H1 (cell line): ENCODE measurements at regions not wholly inside any gene's neighbourhood (a gene's known extent, or its start where the extent isn't known, plus 50 kb on each side); places are given as distances from the start of the nearest gene placed in this dataset.

Experiments used
- CTCF ChIA-PET: fragments of 300-600 bp; sonication (Branson Sonifier 250); formaldehyde crosslinking; loops from one replicate; lab custom pipeline; 2021; ENCODE audit not compliant: partially characterized antibody; lab: Charles Lee
- POLR2A ChIA-PET: fragments of 300-600 bp; sonication (Branson Sonifier 250); formaldehyde crosslinking; loops from one replicate; lab custom pipeline; 2021; ENCODE audit warnings: inconsistent platforms; ENCODE audit not compliant: partially characterized antibody; lab: Charles Lee
- DNase-seq, 2 experiments: peaks; one replicate each; pipeline versions ENCODE4 v3.0.0 to v3.0.0-alpha.2; 2010 to 2022; ENCODE audit warnings: low spot score in 2 of 2, low read depth in 1 of 2, mixed read lengths in 1 of 2
- FAIRE-seq: peaks from 2 replicates; lab custom pipeline; 2011; peaks lifted over from hg19 to GRCh38; lab: Jason Lieb, UNC
- H2AFZ ChIP-seq: 2 replicates; pipeline ENCODE4 v1.8.1; 2012; ENCODE audit warnings: low read length, inconsistent platforms
- H2AK5ac ChIP-seq: 2 replicates; pipeline ENCODE4 v1.6.1; 2013; ENCODE audit warnings: low read depth, low read length
- H2BK120ac ChIP-seq: replicated peaks from 2 replicates; pipeline ENCODE3; 2013; ENCODE audit warnings: low read depth, low read length, inconsistent platforms
- H2BK12ac ChIP-seq: 2 replicates; pipeline ENCODE4 v1.6.1; 2013; ENCODE audit warnings: low read depth, low read length
- H2BK15ac ChIP-seq: 2 replicates; pipeline ENCODE4 v1.6.1; 2013; ENCODE audit warnings: low read length
- H2BK20ac ChIP-seq: 2 replicates; pipeline ENCODE4 v1.6.1; 2013; ENCODE audit warnings: low read length
- H2BK5ac ChIP-seq: 2 replicates; pipeline ENCODE4 v1.6.1; 2013; ENCODE audit warnings: low read depth, low read length
- H3K14ac ChIP-seq: 2 replicates; pipeline ENCODE4 v1.6.1; 2013; ENCODE audit warnings: inconsistent platforms; ENCODE audit not compliant: insufficient read length
- H3K18ac ChIP-seq: 2 replicates; pipeline ENCODE4 v1.6.1; 2013; ENCODE audit warnings: low read length; ENCODE audit errors: extremely low read depth
- H3K23ac ChIP-seq: 2 replicates; pipeline ENCODE4 v1.6.1; 2013; ENCODE audit warnings: inconsistent platforms; ENCODE audit not compliant: insufficient read length
- H3K23me2 ChIP-seq: 2 replicates; pipeline ENCODE4 v1.6.1; 2013; ENCODE audit warnings: low read depth, low read length
- H3K27ac ChIP-seq: 2 replicates; pipeline ENCODE4 v1.6.1; 2011; ENCODE audit warnings: low read depth, low read length, inconsistent platforms
- H3K27me3 ChIP-seq, 4 experiments: replicated peaks in 1 of 4; 1 replicate in 1 of 4; 2 replicates in 3 of 4; pipeline versions ENCODE4 v1.6.1 to v1.8.1; 2011 to 2013; ENCODE audit warnings: low read length in 3 of 4, mild to moderate bottlenecking in 3 of 4, inconsistent platforms in 2 of 4, mixed read lengths in 2 of 4, moderate library complexity in 1 of 4; ENCODE audit not compliant: control insufficient read depth in 3 of 4, insufficient read depth in 3 of 4; ENCODE audit errors: extremely low read depth in 1 of 4
- H3K36me3 ChIP-seq, 4 experiments: 2 replicates each; pipeline versions ENCODE4 v1.6.1 to v1.8.1; 2011 to 2013; ENCODE audit warnings: mild to moderate bottlenecking in 4 of 4, low read length in 3 of 4, moderate library complexity in 2 of 4, control low read depth in 1 of 4, inconsistent platforms in 1 of 4; ENCODE audit not compliant: insufficient read depth in 4 of 4, control insufficient read depth in 2 of 4
- H3K4ac ChIP-seq: replicated peaks from 2 replicates; pipeline ENCODE3; 2013; ENCODE audit warnings: low read length, low read depth, mixed read lengths, inconsistent platforms; ENCODE audit not compliant: insufficient read length
- H3K4me1 ChIP-seq, 4 experiments: replicated peaks in 1 of 4; 1 replicate in 1 of 4; 2 replicates in 3 of 4; pipeline versions ENCODE4 v1.6.1 to v1.8.1; 2011 to 2013; ENCODE audit warnings: low read length in 3 of 4, inconsistent platforms in 2 of 4, mixed read lengths in 1 of 4; ENCODE audit not compliant: insufficient read depth in 4 of 4, control insufficient read depth in 3 of 4
- H3K4me2 ChIP-seq, 2 experiments: 2 replicates each; pipeline versions ENCODE4 v1.6.1 to v1.8.1; 2011 to 2013; ENCODE audit warnings: low read depth in 2 of 2, low read length in 2 of 2, control low read depth in 1 of 2, inconsistent platforms in 1 of 2, mild to moderate bottlenecking in 1 of 2; ENCODE audit not compliant: insufficient read depth in 1 of 2
- H3K4me3 ChIP-seq, 4 experiments: fragments of 200-600, 300-600 bp in 1 of 4; sonication (generic), shearing (Covaris generic), sonication (Bioruptor Twin) in 1 of 4; 2 replicates each; pipeline versions ENCODE4 v1.5.1 to v1.8.1; 2011 to 2016; ENCODE audit warnings: low read length in 4 of 4, low read depth in 3 of 4, control low read depth in 2 of 4, inconsistent platforms in 2 of 4, mild to moderate bottlenecking in 2 of 4, mixed read lengths in 1 of 4, moderate library complexity in 1 of 4; ENCODE audit not compliant: insufficient read depth in 2 of 4; ENCODE audit errors: extremely low read depth in 1 of 4
- H3K56ac ChIP-seq: replicated peaks from 2 replicates; pipeline ENCODE3; 2013; ENCODE audit warnings: low read depth, mild to moderate bottlenecking, mixed read lengths, low read length, inconsistent platforms; ENCODE audit not compliant: insufficient read length
- H3K79me1 ChIP-seq: 2 replicates; pipeline ENCODE4 v1.6.1; 2013; ENCODE audit warnings: low read depth, low read length, control low read depth
- H3K79me2 ChIP-seq, 2 experiments: 2 replicates each; pipeline versions ENCODE4 v1.6.1 to v1.8.1; 2012 to 2013; ENCODE audit warnings: low read length in 2 of 2, mild to moderate bottlenecking in 2 of 2, inconsistent platforms in 1 of 2; ENCODE audit not compliant: insufficient read depth in 2 of 2, control insufficient read depth in 1 of 2
- H3K9ac ChIP-seq, 4 experiments: replicated peaks in 1 of 4; 1 replicate in 1 of 4; 2 replicates in 3 of 4; pipeline versions ENCODE4 v1.6.1 to v1.8.1; 2011 to 2013; ENCODE audit warnings: low read depth in 3 of 4, low read length in 3 of 4, control low read depth in 2 of 4, mild to moderate bottlenecking in 2 of 4, moderate library complexity in 2 of 4, inconsistent platforms in 1 of 4; ENCODE audit errors: extremely low read depth in 1 of 4
- H3K9me3 ChIP-seq, 2 experiments: 2 replicates each; pipeline versions ENCODE4 v1.6.1 to v1.8.1; 2012 to 2013; ENCODE audit warnings: mild to moderate bottlenecking in 2 of 2, moderate library complexity in 2 of 2, control low read depth in 1 of 2, inconsistent platforms in 1 of 2, low read depth in 1 of 2, low read length in 1 of 2, mixed read lengths in 1 of 2; ENCODE audit not compliant: insufficient read depth in 2 of 2
- H4K20me1 ChIP-seq, 2 experiments: replicated peaks in 1 of 2; 2 replicates each; pipeline versions ENCODE3 to v1.8.1; 2011 to 2013; ENCODE audit warnings: inconsistent platforms in 2 of 2, low read length in 2 of 2, mild to moderate bottlenecking in 1 of 2; ENCODE audit not compliant: insufficient read depth in 2 of 2, control insufficient read depth in 1 of 2
- H4K5ac ChIP-seq: 2 replicates; pipeline ENCODE4 v1.6.1; 2013; ENCODE audit warnings: low read length, low read depth, mixed read lengths, inconsistent platforms; ENCODE audit not compliant: insufficient read length
- H4K8ac ChIP-seq: 2 replicates; pipeline ENCODE4 v1.8.0; 2013; ENCODE audit warnings: mild to moderate bottlenecking, moderate library complexity, low read length, inconsistent platforms; ENCODE audit not compliant: insufficient read depth; ENCODE audit errors: extremely low read depth
- H4K91ac ChIP-seq: replicated peaks from 2 replicates; pipeline ENCODE3; 2013; ENCODE audit warnings: low read length, mixed read lengths, inconsistent platforms; ENCODE audit not compliant: insufficient read length
- CTBP2 ChIP-seq: IDR thresholded peaks from 2 replicates; pipeline ENCODE4 v1.7.0; 2011; ENCODE audit warnings: borderline replicate concordance, mild to moderate bottlenecking, moderate library complexity, mixed read lengths, low read length; ENCODE audit not compliant: insufficient read depth, insufficient read length
- GTF2F1 ChIP-seq: IDR thresholded peaks from 2 replicates; pipeline ENCODE4 v1.6.1; 2012; ENCODE audit warnings: low read depth, low read length, improper control_type of control experiment, borderline replicate concordance
- KDM1A ChIP-seq: fragments of 200-600, 300-600 bp; sonication (generic); IDR thresholded peaks from 2 replicates; pipeline ENCODE4 v1.7.1; 2016; ENCODE audit warnings: mild to moderate bottlenecking, low read length, borderline replicate concordance
- NANOG ChIP-seq: IDR thresholded peaks from 2 replicates; pipeline ENCODE4 v1.6.1; 2011; ENCODE audit warnings: low read length, low read depth, mild to moderate bottlenecking, inconsistent platforms; ENCODE audit not compliant: insufficient read depth, poor library complexity, severe bottlenecking
- NRF1 ChIP-seq: IDR thresholded peaks from 2 replicates; pipeline ENCODE4 v1.6.1; 2011; ENCODE audit warnings: mild to moderate bottlenecking, low read depth, low read length, improper control_type of control experiment
- PHF8 ChIP-seq: fragments of 200-600 bp; sonication (generic); conservative IDR thresholded peaks from 2 replicates; pipeline ENCODE4 v1.7.1; 2012; ENCODE audit warnings: low read depth, mild to moderate bottlenecking, inconsistent platforms, low read length, moderate library complexity
- SAP30 ChIP-seq: fragments of 300-600 bp; sonication (generic); IDR thresholded peaks from 2 replicates; pipeline ENCODE4 v1.7.1; 2012; ENCODE audit warnings: low read length, moderate library complexity, mild to moderate bottlenecking, inconsistent platforms; ENCODE audit not compliant: insufficient read depth, insufficient replicate concordance
- SP4 ChIP-seq: IDR thresholded peaks from 2 replicates; pipeline ENCODE4 v1.6.1; 2012; ENCODE audit warnings: low read length, inconsistent platforms
- TAF7 ChIP-seq: optimal IDR thresholded peaks from 2 replicates; pipeline ENCODE3; 2011; ENCODE audit warnings: low read depth, mild to moderate bottlenecking, inconsistent platforms, low read length, moderate library complexity, borderline replicate concordance
- USF2 ChIP-seq: IDR thresholded peaks from 2 replicates; pipeline ENCODE4 v1.6.1; 2011; ENCODE audit warnings: low read length, improper control_type of control experiment
- YY1 ChIP-seq: IDR thresholded peaks from 2 replicates; pipeline ENCODE4 v1.6.1; 2011; ENCODE audit warnings: low read depth, mild to moderate bottlenecking, low read length
- WGBS, 2 experiments: shearing (Covaris generic) in 1 of 2; methylation state at CpG; one replicate each; pipeline versions ENCODE4 v1.1.6 to v1.1.7; 2013 to 2015; ENCODE audit warnings: low lambda C conversion rate in 2 of 2, mixed read lengths in 2 of 2, inconsistent platforms in 1 of 2, low coverage in 1 of 2, missing lambda C conversion rate in 1 of 2; ENCODE audit not compliant: insufficient replicate concordance in 2 of 2, insufficient coverage in 1 of 2, insufficient read length in 1 of 2; ENCODE audit errors: extremely low coverage in 1 of 2, missing lambda C conversion rate in 1 of 2; 5-methylcytosine and 5-hydroxymethylcytosine counted together

- Histone ChIP-seq H2BK15ac (no peak overlapping the region), H2AFZ (no peak overlapping the region), H4K5ac (no peak overlapping the region), H2BK5ac (no peak overlapping the region), H3K79me1 (no peaks in the 10 kb centered on the region)
- TF ChIP-seq YY1: no peak
- TF ChIP-seq NRF1: no peak
- TF ChIP-seq GTF2F1: no peak
- no peak for TF ChIP-seq KDM1A
- no peak for TF ChIP-seq TAF7
- TF ChIP-seq SAP30: no peak
- no peak for TF ChIP-seq PHF8
- no peak for TF ChIP-seq CTBP2
- no peak for TF ChIP-seq NANOG
- TF ChIP-seq SP4: no peak
- no peak for TF ChIP-seq USF2
- TF ChIP-seq, all 59 proteins: peak for 0
- H3K79me2 ChIP-seq: no peaks in the 10 kb centered on the region; a peak in 1 of 4 replicates
- no peak for DNase-seq
- POLR2A ChIA-PET: no interaction called here
- no peak overlapping the region for H2AK5ac ChIP-seq
- no peak overlapping the region for H3K23ac ChIP-seq
- H4K91ac ChIP-seq: no peak overlapping the region
- H3K27me3 ChIP-seq: no peaks in the 10 kb centered on the region
- H3K9me3 ChIP-seq: no peaks in the 10 kb centered on the region
- H3K36me3 ChIP-seq: no peaks in the 10 kb centered on the region
- no peak overlapping the region for H4K8ac ChIP-seq
- H4K20me1 ChIP-seq: no peaks in the 10 kb centered on the region
- no peak overlapping the region for H3K9ac ChIP-seq
- H3K4me3 ChIP-seq: no peak overlapping the region
- no peak overlapping the region for H2BK12ac ChIP-seq
- no peak overlapping the region for H3K4me2 ChIP-seq
- no peaks in the 10 kb centered on the region for H3K23me2 ChIP-seq
- 81% methylated on average over 4 of the region's 4 CpGs; no CpG with 5 or more reads in 1 of the 2 experiments for WGBS, 2 experiments
- no peak overlapping the region for H2BK120ac ChIP-seq
- no peak overlapping the region for H3K18ac ChIP-seq
- CTCF ChIA-PET: interaction anchor here (0.7 to 3.1 kb wide), 11 partner anchors 14 to 1385 kb away, joined by 3 to 8 read pairs (median 3); no protein-coding TSS in a partner anchor
- no peak overlapping the region for H2BK20ac ChIP-seq
- H3K4ac ChIP-seq: no peak overlapping the region
- no peak overlapping the region for H3K27ac ChIP-seq
- FAIRE-seq: no peak
- H3K14ac ChIP-seq: no peak overlapping the region
- H3K4me1 ChIP-seq: peaks cover 0 to 13% (median 6%) of the 10 kb centered on the region in 4 experiments; a peak in 4 of 7 replicates
- H3K56ac ChIP-seq: no peak overlapping the region
Observed at GRCh38 chr11:116403794-116404461, 368.9 kb downstream of the BUD13 start.
